ENCODE measurements at regions not wholly inside any gene's neighbourhood (a gene's known extent, or its start where the extent isn't known, plus 50 kb on each side); places are given as distances from the start of the nearest gene placed in this dataset.
"Not testable (repeated sequence)": the region's sequence is repeated elsewhere in the genome, so short reads cannot be mapped to it uniquely, and the experiment has no call there.

DNA sequence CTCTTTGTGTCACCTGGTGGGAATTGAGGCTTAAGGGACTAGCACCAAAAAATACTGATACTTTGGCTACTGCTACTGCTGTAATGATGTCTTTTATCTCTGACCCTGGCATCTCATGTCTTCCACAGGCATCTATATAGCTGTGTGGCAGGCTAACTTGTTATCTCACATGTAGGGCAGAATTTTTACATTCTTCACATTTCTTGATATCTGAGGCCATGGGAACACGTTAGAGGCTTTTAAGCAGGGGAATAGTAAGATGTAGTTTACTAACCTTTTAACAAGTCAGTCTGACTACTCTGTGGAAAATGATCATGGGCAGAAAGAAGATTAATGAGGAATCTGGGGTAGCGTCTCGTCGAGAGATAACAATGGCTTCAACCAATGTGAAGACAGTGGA, 498.4 kb downstream of the PCNX1 start:
- DNase-seq: no peak

DNA sequence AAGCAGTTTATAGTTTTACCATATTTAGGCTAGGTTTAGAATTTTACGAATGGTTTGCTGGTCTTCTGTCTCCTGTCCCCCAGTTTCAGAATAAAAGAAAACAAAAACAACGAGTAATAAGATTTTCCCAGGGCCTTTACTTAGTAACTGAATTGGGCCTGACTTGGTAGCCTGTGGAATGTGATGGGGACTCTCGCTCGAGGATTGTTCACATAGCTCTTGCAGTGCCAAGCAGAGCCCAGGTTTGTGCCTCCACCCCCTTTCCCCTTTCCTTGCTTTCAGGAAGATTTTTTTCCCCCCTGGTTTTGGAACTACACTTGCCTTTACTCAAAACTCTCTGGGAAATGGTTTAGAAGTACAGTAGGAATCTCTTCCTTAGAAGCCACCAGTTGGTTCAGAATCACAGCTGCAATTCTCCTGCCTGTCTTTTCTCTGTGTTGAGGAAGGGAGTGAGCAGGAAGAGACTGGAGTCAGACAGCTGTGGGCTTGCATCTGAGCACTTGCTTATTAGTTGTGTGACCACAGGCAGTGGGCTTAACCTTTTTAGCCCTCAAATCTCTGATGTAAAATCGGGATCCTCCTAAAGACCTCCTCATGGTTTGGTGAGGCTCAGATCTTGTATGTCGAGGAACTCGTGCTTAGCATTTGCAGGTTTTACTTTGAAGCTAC, 501.2 kb downstream of the PCNX1 start:
- no peak for DNase-seq

DNA sequence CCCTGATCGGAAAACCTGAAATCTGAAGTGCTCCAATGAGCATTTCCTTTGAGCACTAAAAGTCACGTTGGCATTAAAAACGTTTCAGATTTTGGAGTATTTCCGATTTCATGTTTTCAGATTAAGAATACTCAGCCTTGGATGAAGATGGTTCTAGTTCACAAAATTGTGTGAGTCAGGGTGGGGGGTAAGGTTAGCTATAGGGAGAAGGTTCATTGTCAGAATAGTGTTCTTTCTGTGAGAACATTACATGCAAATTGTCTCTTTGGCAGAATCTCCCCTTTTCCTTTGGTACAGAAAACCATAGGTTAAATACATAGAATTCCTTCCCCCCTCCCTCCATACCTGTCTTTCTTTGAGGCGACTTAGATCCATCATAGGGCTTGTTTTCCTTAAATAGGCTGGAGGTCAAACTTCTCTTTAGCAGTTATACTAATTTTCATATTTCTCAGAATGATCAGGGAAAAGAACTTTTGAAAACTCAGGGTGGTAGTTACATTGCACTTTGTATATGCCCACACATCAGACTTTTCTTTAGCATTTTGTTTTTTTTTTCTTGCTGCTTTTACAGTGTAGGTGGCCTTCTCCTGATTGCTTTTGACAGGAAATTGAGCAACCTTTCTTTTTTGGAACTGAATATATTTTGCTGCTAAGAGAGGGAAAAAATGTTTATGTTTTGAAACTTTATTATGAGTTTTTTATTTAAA, 503.5 kb downstream of the PCNX1 start:
- DNase-seq: no peak

DNA sequence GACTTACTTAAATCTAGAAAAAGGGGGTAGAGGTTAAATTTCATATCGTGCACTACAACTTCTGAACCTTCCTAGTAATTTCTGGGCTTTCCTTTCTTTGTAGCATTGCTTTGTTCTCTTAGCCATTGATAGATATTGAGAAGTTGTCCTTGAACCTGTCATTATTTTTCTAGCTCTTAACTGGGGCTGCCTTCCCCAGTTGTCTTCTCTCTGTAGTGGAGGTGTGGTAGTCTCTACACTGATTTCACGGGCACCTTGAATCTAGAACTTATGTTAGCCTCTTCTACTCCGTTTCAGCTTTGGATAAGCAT, 504.0 kb downstream of the PCNX1 start:
- no peak for DNase-seq

DNA sequence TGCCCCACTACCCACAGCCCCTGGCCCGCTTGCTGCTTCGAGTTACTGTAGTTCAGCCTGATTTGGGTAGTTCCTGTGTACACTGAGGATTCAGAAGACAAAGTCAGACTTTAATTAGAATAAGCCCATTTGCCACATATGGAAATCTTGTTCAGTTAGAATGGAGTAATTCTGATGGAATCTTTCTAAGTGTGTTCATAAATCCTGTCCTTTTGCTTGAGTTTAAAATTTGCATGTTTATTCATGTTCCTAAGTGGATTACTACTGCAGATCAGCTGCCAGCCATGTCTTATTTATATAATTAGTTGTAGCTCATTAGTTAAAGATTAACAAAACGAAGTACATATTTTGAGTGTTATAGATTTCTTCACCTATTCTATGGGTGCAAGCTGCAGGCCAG, 504.5 kb downstream of the PCNX1 start:
- DNase-seq: no peak

DNA sequence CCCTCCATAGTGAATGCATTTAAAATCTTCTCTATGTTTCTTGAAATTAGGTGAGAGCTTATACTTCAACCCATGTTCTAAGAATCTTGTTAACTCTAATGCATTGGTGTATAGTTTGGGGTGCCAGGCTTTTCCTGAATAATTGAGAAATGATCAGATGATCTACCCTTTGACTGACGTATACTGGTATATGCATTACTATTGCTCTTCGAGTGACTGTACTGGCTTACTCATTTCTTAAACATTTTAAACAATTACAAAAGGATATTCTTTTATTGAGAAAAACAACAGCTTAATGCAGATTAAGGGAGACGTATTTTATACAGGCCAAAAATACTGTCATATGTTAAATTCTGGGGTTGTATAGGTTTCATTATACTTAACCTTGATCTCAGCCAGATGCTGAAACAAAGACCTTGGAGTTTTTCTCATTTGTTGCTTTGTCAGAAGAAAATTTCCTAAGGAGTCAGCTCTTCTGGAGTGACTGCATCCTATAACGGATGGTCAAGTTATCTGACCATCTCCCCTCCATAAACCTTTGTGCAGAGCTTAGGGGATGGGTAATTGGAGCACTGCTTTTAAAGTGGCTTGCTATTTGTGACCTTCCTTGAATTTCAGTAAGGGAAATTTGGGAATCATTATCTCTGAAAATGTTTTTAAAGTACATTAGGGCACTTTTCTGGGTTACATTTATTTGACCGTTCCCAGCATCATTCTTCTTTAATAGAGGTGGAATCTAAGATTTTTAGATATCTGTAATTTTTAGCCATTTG, 507.6 kb downstream of the PCNX1 start:
- no peak for DNase-seq

DNA sequence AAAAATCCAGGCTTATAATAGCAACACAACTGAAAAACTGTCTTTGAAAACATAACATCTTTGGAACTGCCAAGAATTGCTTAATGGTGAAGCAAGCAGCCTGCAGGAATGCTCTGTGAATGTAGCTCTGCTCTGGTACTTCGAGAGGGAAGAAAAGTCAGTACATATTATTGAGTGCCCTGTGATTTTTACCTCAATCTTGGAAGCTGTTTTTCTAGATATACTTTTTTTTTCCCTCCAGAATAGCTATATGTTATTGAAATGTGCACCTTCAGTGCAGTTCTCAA, 508.1 kb downstream of the PCNX1 start:
- no peak for DNase-seq

DNA sequence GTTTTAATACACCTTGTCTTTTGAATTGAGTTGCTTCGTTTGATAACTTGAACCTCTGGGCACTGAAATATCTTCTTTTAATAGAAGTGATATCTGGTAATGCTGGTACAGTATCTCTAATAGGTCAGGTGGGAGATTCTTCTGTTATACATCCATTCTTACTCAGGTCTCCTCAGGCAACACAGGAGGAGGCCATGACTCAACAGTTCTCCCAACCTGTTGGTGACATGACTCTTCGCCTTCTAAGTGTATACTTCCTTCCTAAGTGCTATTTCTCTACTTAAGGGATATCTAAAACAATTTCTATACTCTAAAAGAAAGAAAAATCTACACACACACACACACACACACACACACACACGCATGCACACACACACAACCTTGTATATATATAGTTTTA, 509.1 kb downstream of the PCNX1 start:
- DNase-seq: no peak

DNA sequence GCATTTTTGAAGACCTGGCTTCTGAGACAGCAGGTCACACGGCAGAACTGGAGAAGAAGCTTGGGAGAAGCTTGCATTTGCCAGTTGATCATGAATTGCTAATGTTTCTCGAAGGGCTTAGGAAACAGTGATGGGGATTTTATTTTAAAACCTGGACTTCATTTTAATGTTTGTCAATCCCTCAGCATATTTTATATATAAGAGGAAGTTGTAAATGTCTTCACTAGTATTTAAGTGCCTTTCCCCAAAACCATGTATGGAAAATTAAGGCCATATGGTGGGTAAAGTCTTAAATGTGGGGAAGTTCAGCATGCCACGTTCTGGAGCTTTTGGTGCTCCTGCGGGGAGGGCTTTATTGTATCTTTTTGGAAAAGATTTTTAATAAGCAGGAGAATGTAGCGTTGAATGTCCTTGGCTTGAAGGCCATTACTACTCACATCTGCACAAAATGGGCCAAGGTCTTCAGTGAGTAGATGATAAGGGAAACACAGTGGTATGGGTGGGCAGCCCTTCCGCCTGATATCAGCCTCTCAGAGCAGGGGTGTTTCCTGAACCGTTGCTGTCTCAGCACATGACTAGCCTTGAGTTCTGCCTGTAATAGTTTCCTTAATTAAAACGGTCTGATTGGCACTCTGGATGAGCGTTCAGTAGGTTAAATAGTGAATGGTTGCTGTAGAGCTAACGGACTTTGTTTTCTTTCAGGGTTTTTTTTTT, 511.4 kb downstream of the PCNX1 start:
- no peak for DNase-seq

DNA sequence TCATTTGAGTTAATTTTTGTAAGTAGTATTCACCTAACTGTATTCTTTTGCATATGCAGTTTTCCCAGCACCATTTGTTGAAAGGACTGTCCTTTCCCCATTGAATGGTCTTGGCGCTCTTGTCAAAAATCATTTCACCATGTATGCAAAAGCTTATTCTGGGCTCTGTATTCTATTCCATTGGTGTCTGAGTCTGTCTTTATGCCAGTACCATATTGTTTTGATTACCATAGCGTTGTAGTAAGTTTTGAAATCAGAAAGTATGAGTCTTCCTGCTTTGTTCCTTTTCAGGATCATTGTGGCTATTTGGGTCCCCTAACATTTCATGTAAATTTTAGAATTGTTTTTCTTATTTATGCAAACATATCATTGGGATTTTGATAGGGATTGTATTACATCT, 508.7 kb upstream of the RGS6 start:
- no peak for DNase-seq

DNA sequence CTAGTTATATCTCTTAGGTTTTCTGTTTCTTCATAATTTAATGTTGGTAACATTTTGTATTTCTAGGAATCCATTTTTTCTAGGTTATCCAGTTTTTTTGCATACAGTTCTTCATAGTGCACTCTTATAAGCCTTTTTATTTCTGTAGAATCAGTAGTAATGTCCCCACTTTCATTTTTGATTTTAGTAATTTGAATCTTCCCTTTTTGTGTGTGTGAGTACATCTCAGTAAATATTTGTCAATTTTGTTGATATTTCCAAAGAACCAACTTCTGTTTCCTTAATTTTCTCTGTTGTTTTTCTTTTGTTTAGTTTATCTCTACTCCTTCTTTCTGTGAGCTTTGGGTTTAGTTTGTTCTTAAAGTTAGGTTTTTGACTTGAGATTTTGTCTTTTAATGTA, 507.3 kb upstream of the RGS6 start:
- no peak for DNase-seq

DNA sequence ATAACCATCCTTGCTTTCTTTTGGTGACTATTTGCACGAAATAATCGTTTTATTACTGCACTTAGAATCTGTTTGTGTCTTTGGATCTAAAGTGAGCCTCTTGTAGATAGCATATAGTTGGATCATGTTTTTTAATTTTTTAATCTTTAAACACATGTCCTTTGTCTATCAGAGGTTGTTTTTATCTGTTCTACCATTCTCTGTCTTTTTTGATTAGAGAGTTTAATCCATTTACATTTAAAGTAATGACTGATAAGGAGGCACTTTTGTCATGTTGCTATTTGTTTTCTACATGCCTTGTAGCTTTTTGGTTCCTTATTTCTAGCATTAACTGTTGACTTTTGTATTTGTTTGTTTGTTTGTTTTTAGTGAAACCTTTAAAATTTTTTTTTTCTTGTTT, 506.2 kb upstream of the RGS6 start:
- no peak for DNase-seq

DNA sequence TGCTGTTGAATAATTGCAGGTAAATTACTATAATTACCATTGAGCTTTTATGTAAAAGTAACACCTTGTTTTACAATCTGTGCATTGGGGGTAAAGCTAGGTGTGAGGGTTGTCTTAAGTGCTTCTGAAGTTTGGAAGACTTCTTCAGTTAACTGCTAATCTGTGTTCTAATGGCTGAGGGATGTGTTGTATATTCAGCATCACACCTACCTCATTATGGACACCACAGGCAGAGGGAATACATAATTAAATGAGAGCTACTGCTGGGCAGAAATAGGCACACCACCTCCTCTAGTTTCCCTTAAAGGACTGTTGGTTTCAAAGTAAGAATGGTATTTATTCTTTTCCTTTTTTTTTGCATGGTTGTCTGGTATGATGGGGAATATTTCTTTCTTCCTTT, 502.3 kb upstream of the RGS6 start:
- DNase-seq: no peak

DNA sequence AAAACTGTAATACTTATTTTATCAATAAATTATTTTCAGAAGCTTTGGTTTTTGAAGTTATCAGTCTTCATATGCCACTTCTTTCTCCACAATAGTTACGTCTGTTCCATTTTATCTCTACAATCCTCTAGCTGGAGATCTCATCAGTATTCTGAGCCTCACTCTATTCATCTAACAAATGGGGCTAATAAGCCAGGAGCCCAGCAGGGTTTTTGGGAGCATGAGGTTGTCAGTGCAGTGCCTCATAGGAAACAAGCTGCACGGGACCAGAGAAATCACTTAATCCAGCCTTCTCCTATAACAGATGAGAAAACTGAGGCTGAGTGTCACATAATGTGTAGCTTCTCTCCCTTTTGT, 501.9 kb upstream of the RGS6 start:
- no peak for DNase-seq

DNA sequence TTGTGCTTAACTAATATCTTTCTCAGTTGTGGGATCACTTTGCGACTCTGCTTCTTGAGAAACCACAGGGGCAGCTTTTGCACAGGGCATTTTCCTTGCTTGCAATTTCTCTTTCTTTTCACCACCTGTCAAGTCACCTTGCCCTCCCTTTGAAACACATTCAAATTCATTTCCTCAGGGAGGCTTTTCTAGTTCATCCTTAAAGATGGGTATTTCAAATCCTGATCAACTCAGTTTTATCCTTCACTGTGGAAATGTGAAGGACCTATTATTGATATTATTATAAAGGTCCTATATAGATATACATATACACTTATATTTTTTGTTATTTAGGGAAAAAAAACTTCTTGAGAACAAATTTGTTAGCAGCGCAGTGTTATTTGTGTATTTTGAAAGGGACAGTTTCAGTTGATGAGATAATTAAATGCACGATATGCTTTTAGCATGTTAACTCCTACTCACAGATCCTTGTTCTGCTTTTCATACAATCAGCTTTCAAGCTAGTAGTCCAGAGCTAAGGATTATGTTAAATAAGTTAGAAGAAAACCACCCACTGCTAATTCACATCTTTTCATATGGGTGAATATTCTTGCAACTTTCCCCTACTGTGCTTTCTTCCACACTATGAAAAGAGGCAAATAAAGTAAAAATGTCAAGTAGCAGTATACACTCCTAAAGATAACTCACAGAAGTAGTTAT, 501.4 kb upstream of the RGS6 start:
- no peak for DNase-seq

DNA sequence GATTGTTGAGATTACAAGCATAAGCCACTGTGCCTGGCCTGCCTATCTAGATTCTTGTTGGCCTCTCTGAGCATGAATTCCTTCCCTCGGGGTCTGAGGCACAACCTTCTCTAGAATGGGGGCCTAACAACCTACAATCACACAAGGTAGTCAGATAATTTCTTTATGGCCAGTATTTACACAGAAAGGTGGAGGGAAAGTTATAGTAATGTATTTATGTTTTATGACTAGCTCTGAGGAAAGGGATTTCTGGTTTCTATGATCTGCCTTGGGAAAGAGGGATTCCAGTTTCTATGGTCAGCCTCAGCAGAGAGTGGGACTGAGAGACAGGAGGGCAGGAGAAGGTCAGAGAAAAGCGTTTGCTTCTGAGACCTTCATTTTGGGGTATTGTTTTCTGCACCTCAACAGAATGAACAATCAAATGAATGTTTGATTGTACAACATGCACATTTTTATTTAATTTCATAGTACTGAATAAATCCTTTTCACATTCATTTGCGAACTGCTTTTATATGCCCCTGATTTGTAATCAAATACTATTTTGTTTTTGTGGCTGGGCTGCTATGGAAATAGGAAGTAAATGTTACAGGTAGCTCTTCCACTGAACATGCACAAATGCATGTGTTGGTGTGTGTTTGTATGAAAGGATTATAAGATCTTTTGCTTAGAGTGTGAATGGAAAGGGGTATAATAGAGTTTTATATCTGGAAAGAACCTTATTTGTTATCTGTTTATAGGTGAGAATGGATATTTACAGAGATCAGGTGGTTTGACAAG, 499.7 kb upstream of the RGS6 start:
- no peak for DNase-seq

DNA sequence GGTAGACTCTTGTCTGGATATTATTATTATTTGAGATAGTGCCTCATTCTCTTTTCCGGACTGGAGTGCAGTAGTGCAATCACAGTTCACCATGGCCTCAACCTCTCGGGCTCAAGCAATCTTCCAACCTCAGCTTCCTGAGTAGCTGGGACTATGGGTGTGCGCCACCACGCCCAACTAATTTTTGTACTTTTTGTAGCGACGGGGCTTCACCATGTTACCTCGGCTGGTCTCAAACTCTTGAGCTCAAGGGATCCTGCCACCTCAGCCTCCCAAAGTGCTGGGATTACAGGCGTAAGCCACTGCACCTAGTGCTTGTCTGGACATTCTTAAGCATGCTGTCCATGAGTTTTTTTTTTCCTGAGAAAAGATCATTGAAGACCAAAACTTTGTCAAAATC, 498.9 kb upstream of the RGS6 start:
- no peak for DNase-seq

DNA sequence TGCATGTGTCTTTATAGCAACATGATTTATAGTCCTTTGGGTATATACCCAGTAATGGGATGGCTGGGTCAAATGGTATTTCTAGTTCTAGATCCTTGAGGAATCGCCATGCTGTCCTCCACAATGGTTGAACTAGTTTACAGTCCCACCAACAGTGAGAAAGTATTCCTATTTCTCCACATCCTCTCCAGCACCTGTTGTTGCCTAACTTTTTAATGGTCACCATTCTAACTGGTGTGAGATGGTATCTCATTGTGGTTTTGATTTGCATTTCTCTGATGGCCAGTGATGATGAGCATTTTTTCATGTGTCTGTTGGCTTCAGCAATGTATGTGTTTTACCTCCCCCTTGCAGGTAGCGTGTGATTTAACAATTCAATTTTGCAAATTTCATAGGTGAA, 496.6 kb upstream of the RGS6 start:
- DNase-seq: not testable (repeated sequence)

DNA sequence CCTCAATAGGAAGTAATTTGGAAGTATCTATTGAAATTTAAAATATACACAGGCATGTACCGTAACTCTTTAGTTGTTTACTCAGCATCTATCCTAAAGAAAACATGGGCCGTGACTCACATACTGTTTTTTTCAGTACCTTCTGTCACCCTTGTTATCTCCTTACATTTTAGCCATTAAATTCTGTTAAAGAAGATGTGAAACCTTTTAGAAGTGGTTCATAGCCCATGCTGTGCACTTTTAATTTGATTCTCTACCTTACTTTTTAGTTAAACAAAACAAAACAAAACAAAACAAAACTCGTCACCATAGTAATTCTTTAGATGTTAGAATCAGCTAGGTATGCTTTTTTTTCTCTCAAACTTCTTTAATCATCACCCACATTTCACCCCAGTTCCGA, 494.4 kb upstream of the RGS6 start:
- no peak for DNase-seq

DNA sequence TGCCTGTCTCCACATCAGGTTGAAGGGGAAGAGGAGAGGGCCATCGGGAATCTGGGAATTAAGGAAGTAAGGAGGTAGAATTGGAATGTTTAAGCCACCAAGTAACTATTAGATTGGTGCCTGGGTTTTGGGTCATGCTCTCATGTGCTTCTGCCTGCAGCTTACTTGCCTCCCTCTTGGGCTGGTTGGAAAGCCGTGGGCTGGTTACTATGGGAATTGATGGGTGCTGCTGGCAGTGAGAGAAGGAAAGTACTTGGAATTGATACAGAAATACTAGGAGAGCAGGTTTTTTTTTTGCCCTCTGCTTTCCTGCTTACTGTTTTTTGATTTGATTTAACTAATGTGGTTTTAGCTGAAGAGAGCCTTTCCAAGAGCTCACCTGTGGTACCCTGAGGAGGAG, 493.5 kb upstream of the RGS6 start:
- peak; percentile 73 for DNase-seq

DNA sequence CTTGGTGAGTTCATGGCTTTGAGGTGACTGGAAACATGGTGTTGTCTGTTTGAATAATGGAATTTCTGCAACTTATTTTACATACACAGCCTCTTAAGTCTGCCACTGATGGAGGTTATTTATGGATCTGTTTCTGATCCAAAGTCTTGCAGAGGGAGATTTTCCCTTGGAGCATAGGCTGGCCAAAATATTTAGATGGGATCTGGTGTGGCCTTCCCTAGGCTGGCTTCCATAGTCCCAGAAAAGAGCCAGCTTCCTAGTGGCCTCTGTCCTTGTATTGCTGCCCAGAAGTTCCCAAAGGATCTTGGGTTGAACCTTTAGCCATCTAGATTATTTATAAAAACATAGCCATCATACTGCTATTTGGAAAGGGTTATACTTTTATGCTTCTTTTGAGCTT, 491.1 kb upstream of the RGS6 start:
- no peak for DNase-seq

DNA sequence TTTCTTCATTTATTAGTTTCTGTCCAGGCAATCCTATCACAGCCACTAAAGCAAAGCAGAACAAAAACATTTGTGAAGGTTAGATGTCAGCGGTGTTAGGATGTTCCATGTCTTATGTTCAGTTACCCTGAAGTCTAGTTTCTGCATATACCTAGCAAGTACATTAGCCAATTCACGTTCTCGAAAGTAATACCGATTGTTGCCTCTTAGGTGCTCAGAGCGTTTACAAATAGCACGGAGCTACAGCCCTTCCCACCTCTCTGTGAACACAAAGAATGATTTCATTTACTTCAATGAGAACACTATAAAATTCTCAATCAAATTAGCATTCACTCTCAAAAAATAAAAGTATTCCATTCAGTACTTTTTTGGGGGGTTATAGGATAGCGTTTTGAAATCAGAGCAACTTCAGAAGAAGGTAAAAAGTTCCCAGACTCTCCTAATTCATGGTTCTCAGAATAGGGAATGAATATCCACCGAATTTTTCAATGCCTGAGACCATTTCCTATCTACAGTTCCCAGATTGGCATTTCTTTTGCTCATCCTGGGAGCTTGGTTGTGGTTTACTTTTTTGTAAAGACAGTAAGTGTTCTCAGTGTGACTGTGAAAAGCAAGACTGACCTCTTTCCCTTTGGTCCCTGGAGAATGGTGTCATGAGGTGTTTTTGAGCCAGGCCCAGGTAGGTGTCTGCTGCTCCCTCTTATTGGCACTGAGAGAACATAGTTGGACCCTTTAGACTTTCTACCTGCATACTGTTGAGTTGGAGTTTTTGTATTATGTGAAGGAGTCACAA, 488.0 kb upstream of the RGS6 start:
- no peak for DNase-seq
